ENCODE measurements at regions not wholly inside any gene's neighbourhood (a gene's known extent, or its start where the extent isn't known, plus 50 kb on each side); places are given as distances from the start of the nearest gene placed in this dataset.

GRCh38 chr2:8235419-8235818 is 446.4 kb upstream of the ID2 start:
- Histone ChIP-seq H3K4me3 (ENCODE audit: low read length) (no peak overlapping the region), H3K27ac (ENCODE audit: low read length) (no peak overlapping the region), H3K36me3 (ENCODE audit: insufficient read depth, low read depth, low read length) (no peaks in the 10 kb centered on the region), H3K4me1 (ENCODE audit: insufficient read depth, low read length) (peaks cover 11% of the 10 kb centered on the region; the same call in 1 of the 2 replicates), H3K27me3 (ENCODE audit: insufficient read depth, low read length) (no peaks in the 10 kb centered on the region), H3K9me3 (ENCODE audit: insufficient read depth, low read depth, low read length) (no peaks in the 10 kb centered on the region), H3K9ac (ENCODE audit: low read depth, low read length) (no peak overlapping the region)

- Histone ChIP-seq H3K27ac (ENCODE audit: low read length) (no peak overlapping the region), H3K27me3 (ENCODE audit: insufficient read depth, low read length) (no peaks in the 10 kb centered on the region), H3K4me1 (ENCODE audit: insufficient read depth, low read length) (peaks cover 11% of the 10 kb centered on the region; the same call in 1 of the 2 replicates), H3K9me3 (ENCODE audit: insufficient read depth, low read depth, low read length) (no peaks in the 10 kb centered on the region), H3K9ac (ENCODE audit: low read depth, low read length) (no peak overlapping the region), H3K4me3 (ENCODE audit: low read length) (no peak overlapping the region), H3K36me3 (ENCODE audit: insufficient read depth, low read depth, low read length) (no peaks in the 10 kb centered on the region)
Measured at GRCh38 chr2:8236391-8236790, 445.5 kb upstream of the ID2 start.

GRCh38 chr2:8238521-8239230 is 443.2 kb upstream of the ID2 start:
- Histone ChIP-seq H3K4me1 (ENCODE audit: insufficient read depth, low read length) (peaks cover 11% of the 10 kb centered on the region; the same call in 1 of the 2 replicates), H3K9me3 (ENCODE audit: insufficient read depth, low read depth, low read length) (peaks cover 7% of the 10 kb centered on the region; the same call in 1 of the 2 replicates), H3K36me3 (ENCODE audit: insufficient read depth, low read depth, low read length) (no peaks in the 10 kb centered on the region), H3K9ac (ENCODE audit: low read depth, low read length) (peak overlapping the region; percentile 24; the same call in 1 of the 2 replicates), H3K27me3 (ENCODE audit: insufficient read depth, low read length) (no peaks in the 10 kb centered on the region), H3K27ac (ENCODE audit: low read length) (no peak overlapping the region), H3K4me3 (ENCODE audit: low read length) (no peak overlapping the region)

GRCh38 chr2:8239531-8240088 is 442.2 kb upstream of the ID2 start:
- Histone ChIP-seq H3K9me3 (ENCODE audit: insufficient read depth, low read depth, low read length) (peaks cover 12% of the 10 kb centered on the region; the same call in 1 of the 2 replicates), H3K4me3 (ENCODE audit: low read length) (no peak overlapping the region), H3K36me3 (ENCODE audit: insufficient read depth, low read depth, low read length) (no peaks in the 10 kb centered on the region), H3K27ac (ENCODE audit: low read length) (no peak overlapping the region), H3K9ac (ENCODE audit: low read depth, low read length) (peak overlapping the region; percentile 24; the same call in 1 of the 2 replicates), H3K27me3 (ENCODE audit: insufficient read depth, low read length) (no peaks in the 10 kb centered on the region), H3K4me1 (ENCODE audit: insufficient read depth, low read length) (peaks cover 11% of the 10 kb centered on the region; the same call in 1 of the 2 replicates)

GRCh38 chr2:8241317-8241716 is 440.5 kb upstream of the ID2 start:
- Histone ChIP-seq H3K27me3 (ENCODE audit: insufficient read depth, low read length) (no peaks in the 10 kb centered on the region), H3K4me3 (ENCODE audit: low read length) (no peak overlapping the region), H3K4me1 (ENCODE audit: insufficient read depth, low read length) (peaks cover 11% of the 10 kb centered on the region; the same call in 1 of the 2 replicates), H3K9ac (ENCODE audit: low read depth, low read length) (no peak overlapping the region), H3K9me3 (ENCODE audit: insufficient read depth, low read depth, low read length) (peaks cover 12% of the 10 kb centered on the region; the same call in 1 of the 2 replicates), H3K36me3 (ENCODE audit: insufficient read depth, low read depth, low read length) (no peaks in the 10 kb centered on the region), H3K27ac (ENCODE audit: low read length) (no peak overlapping the region)

GRCh38 chr2:8242739-8243138 is 439.1 kb upstream of the ID2 start:
- peaks cover 12% of the 10 kb centered on the region; the same call in 1 of the 2 replicates for H3K9me3 ChIP-seq (ENCODE audit: insufficient read depth, low read depth, low read length)
- H3K9ac ChIP-seq (ENCODE audit: low read depth, low read length): no peak overlapping the region
- H3K4me3 ChIP-seq (ENCODE audit: low read length): no peak overlapping the region
- H3K4me1 ChIP-seq (ENCODE audit: insufficient read depth, low read length): peaks cover 11% of the 10 kb centered on the region; the same call in 1 of the 2 replicates
- H3K27me3 ChIP-seq (ENCODE audit: insufficient read depth, low read length): no peaks in the 10 kb centered on the region
- H3K27ac ChIP-seq (ENCODE audit: low read length): no peak overlapping the region
- no peaks in the 10 kb centered on the region for H3K36me3 ChIP-seq (ENCODE audit: insufficient read depth, low read depth, low read length)

GRCh38 chr2:8243748-8244400 is 438.0 kb upstream of the ID2 start:
- Histone ChIP-seq H3K4me1 (ENCODE audit: insufficient read depth, low read length) (peaks cover 8% of the 10 kb centered on the region; the same call in 1 of the 2 replicates), H3K4me3 (ENCODE audit: low read length) (no peak overlapping the region), H3K27me3 (ENCODE audit: insufficient read depth, low read length) (no peaks in the 10 kb centered on the region), H3K9me3 (ENCODE audit: insufficient read depth, low read depth, low read length) (peaks cover 12% of the 10 kb centered on the region; the same call in 1 of the 2 replicates), H3K9ac (ENCODE audit: low read depth, low read length) (no peak overlapping the region), H3K36me3 (ENCODE audit: insufficient read depth, low read depth, low read length) (no peaks in the 10 kb centered on the region), H3K27ac (ENCODE audit: low read length) (no peak overlapping the region)

GRCh38 chr2:8244639-8245038 is 437.2 kb upstream of the ID2 start:
- no peaks in the 10 kb centered on the region for H3K27me3 ChIP-seq (ENCODE audit: insufficient read depth, low read length)
- H3K36me3 ChIP-seq (ENCODE audit: insufficient read depth, low read depth, low read length): no peaks in the 10 kb centered on the region
- no peak overlapping the region for H3K4me3 ChIP-seq (ENCODE audit: low read length)
- peaks cover 12% of the 10 kb centered on the region for H3K9me3 ChIP-seq (ENCODE audit: insufficient read depth, low read depth, low read length)
- H3K27ac ChIP-seq (ENCODE audit: low read length): no peak overlapping the region
- peaks cover under 1% of the 10 kb centered on the region; the same call in 1 of the 2 replicates for H3K4me1 ChIP-seq (ENCODE audit: insufficient read depth, low read length)
- no peak overlapping the region for H3K9ac ChIP-seq (ENCODE audit: low read depth, low read length)

- Histone ChIP-seq H3K27ac (ENCODE audit: low read length) (no peak overlapping the region), H3K4me1 (ENCODE audit: insufficient read depth, low read length) (no peaks in the 10 kb centered on the region; the same call in 1 of the 2 replicates), H3K4me3 (ENCODE audit: low read length) (no peak overlapping the region), H3K9ac (ENCODE audit: low read depth, low read length) (no peak overlapping the region), H3K9me3 (ENCODE audit: insufficient read depth, low read depth, low read length) (peaks cover 27% of the 10 kb centered on the region), H3K36me3 (ENCODE audit: insufficient read depth, low read depth, low read length) (no peaks in the 10 kb centered on the region), H3K27me3 (ENCODE audit: insufficient read depth, low read length) (no peaks in the 10 kb centered on the region)
Measured at GRCh38 chr2:8246137-8246536, 435.7 kb upstream of the ID2 start.

- Histone ChIP-seq H3K27me3 (ENCODE audit: insufficient read depth, low read length) (no peaks in the 10 kb centered on the region), H3K36me3 (ENCODE audit: insufficient read depth, low read depth, low read length) (no peaks in the 10 kb centered on the region), H3K9me3 (ENCODE audit: insufficient read depth, low read depth, low read length) (peaks cover 27% of the 10 kb centered on the region), H3K4me3 (ENCODE audit: low read length) (no peak overlapping the region), H3K9ac (ENCODE audit: low read depth, low read length) (no peak overlapping the region), H3K27ac (ENCODE audit: low read length) (no peak overlapping the region), H3K4me1 (ENCODE audit: insufficient read depth, low read length) (no peaks in the 10 kb centered on the region)
Measured at GRCh38 chr2:8247905-8248622, 433.8 kb upstream of the ID2 start.

GRCh38 chr2:8248623-8248957 is 433.3 kb upstream of the ID2 start:
- no peaks in the 10 kb centered on the region for H3K36me3 ChIP-seq (ENCODE audit: insufficient read depth, low read depth, low read length)
- H3K27me3 ChIP-seq (ENCODE audit: insufficient read depth, low read length): no peaks in the 10 kb centered on the region
- H3K4me1 ChIP-seq (ENCODE audit: insufficient read depth, low read length): peaks cover under 1% of the 10 kb centered on the region; the same call in 1 of the 2 replicates
- no peak overlapping the region for H3K9ac ChIP-seq (ENCODE audit: low read depth, low read length)
- no peak overlapping the region for H3K4me3 ChIP-seq (ENCODE audit: low read length)
- peaks cover 22% of the 10 kb centered on the region for H3K9me3 ChIP-seq (ENCODE audit: insufficient read depth, low read depth, low read length)
- no peak overlapping the region for H3K27ac ChIP-seq (ENCODE audit: low read length)
